SK-N-SH treated with all-trans-retinoic acid at 6 μM for 48 hours (cell line): ENCODE measurements at regions not wholly inside any gene's neighbourhood (a gene's known extent, or its start where the extent isn't known, plus 50 kb on each side); places are given as distances from the start of the nearest gene placed in this dataset.

Experiments
- ATAC-seq: fragments of 200-7000 bp; cut with Tn5 transposase; 3 replicates; pipeline ENCODE4 v1.9.1; 2020; ENCODE audit warnings: mild to moderate bottlenecking, moderate library complexity
- ARNTL ChIP-seq: fragments of 450-650 bp; formaldehyde crosslinking; IDR thresholded peaks from 2 replicates; pipeline ENCODE4 v1.5.0; 2020; ENCODE audit warnings: low read depth, mild to moderate bottlenecking, moderate library complexity, borderline replicate concordance
- BACH2 ChIP-seq: fragments of 250-450 bp; sonication (Bioruptor Pico); IDR thresholded peaks from 2 replicates; pipeline ENCODE4 v1.9.0; 2021; ENCODE audit warnings: mild to moderate bottlenecking, borderline replicate concordance
- CSDC2 ChIP-seq: fragments of 250-450 bp; sonication (Bioruptor Pico); IDR thresholded peaks from 2 replicates; pipeline ENCODE4 v1.5.0; 2020; ENCODE audit warnings: mild to moderate bottlenecking, moderate library complexity
- ESRRG ChIP-seq: fragments of 250-450 bp; sonication (Bioruptor Pico); IDR thresholded peaks from 2 replicates; pipeline ENCODE4 v1.6.1; 2021; ENCODE audit warnings: mild to moderate bottlenecking
- GLIS3 ChIP-seq: fragments of 250-450 bp; sonication (Bioruptor Pico); IDR thresholded peaks from 2 replicates; pipeline ENCODE4 v1.5.0; 2020; ENCODE audit warnings: mild to moderate bottlenecking, moderate library complexity
- ISL1 ChIP-seq: fragments of 250-450 bp; sonication (Bioruptor Pico); IDR thresholded peaks from 2 replicates; pipeline ENCODE4 v2.1.2; 2022; ENCODE audit warnings: mild to moderate bottlenecking, moderate library complexity
- OSR1 ChIP-seq: fragments of 250-450 bp; sonication (Bioruptor Pico); IDR thresholded peaks from 2 replicates; pipeline ENCODE4 v1.8.0; 2022; ENCODE audit warnings: moderate library complexity, mild to moderate bottlenecking, inconsistent platforms
- PPARA ChIP-seq: fragments of 250-450 bp; sonication (Bioruptor Pico); IDR thresholded peaks from 2 replicates; pipeline ENCODE4 v1.5.0; 2020; ENCODE audit warnings: mild to moderate bottlenecking, borderline replicate concordance
- RARB ChIP-seq: fragments of 250-450 bp; sonication (Bioruptor Pico); IDR thresholded peaks from 2 replicates; pipeline ENCODE4 v1.8.0; 2021; ENCODE audit warnings: mild to moderate bottlenecking, moderate library complexity
- SNAI2 ChIP-seq: fragments of 250-450 bp; sonication (Bioruptor Pico); IDR thresholded peaks from 2 replicates; pipeline ENCODE4 v1.5.0; 2020; ENCODE audit warnings: mild to moderate bottlenecking, moderate library complexity
- TCF4 ChIP-seq: fragments of 250-450 bp; sonication (Bioruptor Pico); IDR thresholded peaks from 2 replicates; pipeline ENCODE4 v1.8.0; 2021; ENCODE audit warnings: mild to moderate bottlenecking, moderate library complexity, borderline replicate concordance
- TOX ChIP-seq: fragments of 250-450 bp; sonication (Bioruptor Pico); IDR thresholded peaks from 2 replicates; pipeline ENCODE4 v1.8.0; 2021; ENCODE audit warnings: mild to moderate bottlenecking, moderate library complexity, borderline replicate concordance
- ZC3H10 ChIP-seq: fragments of 250-450 bp; sonication (Bioruptor Pico); IDR thresholded peaks from 2 replicates; pipeline ENCODE4 v1.5.1; 2021; ENCODE audit warnings: mild to moderate bottlenecking, moderate library complexity
- ZFP3 ChIP-seq: fragments of 250-450 bp; sonication (Bioruptor Pico); IDR thresholded peaks from 2 replicates; pipeline ENCODE4 v1.5.0; 2020; ENCODE audit warnings: mild to moderate bottlenecking, moderate library complexity
- ZFP30 ChIP-seq: fragments of 450-650 bp; formaldehyde crosslinking; IDR thresholded peaks from 2 replicates; pipeline ENCODE4 v1.5.0; 2022; ENCODE audit warnings: mild to moderate bottlenecking, moderate library complexity
- ZNF565 ChIP-seq: fragments of 450-650 bp; formaldehyde crosslinking; conservative IDR thresholded peaks from 2 replicates; pipeline ENCODE4 v1.5.0; 2020; ENCODE audit warnings: low read depth, mild to moderate bottlenecking, moderate library complexity
- ZNF70 ChIP-seq: fragments of 450-650 bp; formaldehyde crosslinking; IDR thresholded peaks from 2 replicates; pipeline ENCODE4 v1.5.0; 2020; ENCODE audit warnings: mild to moderate bottlenecking, moderate library complexity
- ZNF8 ChIP-seq: fragments of 450-650 bp; formaldehyde crosslinking; IDR thresholded peaks from 2 replicates; pipeline ENCODE4 v1.5.0; 2020; ENCODE audit warnings: mild to moderate bottlenecking, moderate library complexity
- TF ChIP-seq, protein P1 (sequence below): fragments of 250-450 bp; sonication (Bioruptor Pico); IDR thresholded peaks from 2 replicates; pipeline ENCODE4 v1.5.1; 2021; ENCODE audit warnings: mild to moderate bottlenecking, moderate library complexity
- TF ChIP-seq, protein P2 (sequence below): fragments of 250-450 bp; sonication (Bioruptor Pico); IDR thresholded peaks from 2 replicates; pipeline ENCODE4 v1.5.0; 2020; ENCODE audit warnings: mild to moderate bottlenecking, moderate library complexity
- TF ChIP-seq, protein P3 (sequence below): fragments of 250-450 bp; sonication (Bioruptor Pico); IDR thresholded peaks from 2 replicates; pipeline ENCODE4 v1.8.0; 2020; ENCODE audit warnings: mild to moderate bottlenecking, moderate library complexity, borderline replicate concordance
- TF ChIP-seq, protein P4 (sequence below): fragments of 250-450 bp; sonication (Bioruptor Pico); IDR thresholded peaks from 2 replicates; pipeline ENCODE4 v1.8.0; 2021; ENCODE audit warnings: low read depth, mild to moderate bottlenecking, moderate library complexity, borderline replicate concordance

DNA sequence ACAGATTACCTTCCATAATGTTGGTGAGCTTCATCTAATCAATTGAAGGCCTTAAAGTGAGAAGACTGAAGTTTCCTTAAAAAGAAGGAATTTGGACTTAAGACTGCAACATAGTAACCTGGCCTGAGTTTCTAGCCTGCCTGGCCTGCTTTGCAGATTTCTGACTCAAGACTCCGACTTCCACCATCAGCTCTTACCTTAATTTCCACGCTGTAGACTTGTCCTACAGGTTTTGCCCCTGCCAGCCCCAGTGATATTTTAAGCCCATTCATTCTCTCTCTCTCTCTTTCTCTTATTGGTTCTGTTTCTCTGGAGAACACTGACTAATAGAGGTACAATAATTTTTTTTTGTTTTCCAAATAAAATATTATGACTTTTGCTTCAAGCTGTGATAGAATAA, 862.3 kb upstream of the GHITM start:
- no peak for ATAC-seq
- TF ChIP-seq ZNF8 (no peak), ZNF70 (CRISPR knock-in tag) (no peak), TOX (CRISPR knock-in tag) (no peak), PPARA (no peak), RARB (CRISPR knock-in tag) (no peak), BACH2 (CRISPR knock-in tag) (no peak), ZFP30 (CRISPR knock-in tag) (no peak), ZNF565 (no peak), ISL1 (no peak), ZFP3 (CRISPR knock-in tag) (no peak), TCF4 (CRISPR knock-in tag) (no peak), ZC3H10 (CRISPR knock-in tag) (no peak), CSDC2 (CRISPR knock-in tag) (no peak), ARNTL (no peak), GLIS3 (CRISPR knock-in tag) (no peak), ESRRG (CRISPR knock-in tag) (no peak)
- TF ChIP-seq, protein P1, sequence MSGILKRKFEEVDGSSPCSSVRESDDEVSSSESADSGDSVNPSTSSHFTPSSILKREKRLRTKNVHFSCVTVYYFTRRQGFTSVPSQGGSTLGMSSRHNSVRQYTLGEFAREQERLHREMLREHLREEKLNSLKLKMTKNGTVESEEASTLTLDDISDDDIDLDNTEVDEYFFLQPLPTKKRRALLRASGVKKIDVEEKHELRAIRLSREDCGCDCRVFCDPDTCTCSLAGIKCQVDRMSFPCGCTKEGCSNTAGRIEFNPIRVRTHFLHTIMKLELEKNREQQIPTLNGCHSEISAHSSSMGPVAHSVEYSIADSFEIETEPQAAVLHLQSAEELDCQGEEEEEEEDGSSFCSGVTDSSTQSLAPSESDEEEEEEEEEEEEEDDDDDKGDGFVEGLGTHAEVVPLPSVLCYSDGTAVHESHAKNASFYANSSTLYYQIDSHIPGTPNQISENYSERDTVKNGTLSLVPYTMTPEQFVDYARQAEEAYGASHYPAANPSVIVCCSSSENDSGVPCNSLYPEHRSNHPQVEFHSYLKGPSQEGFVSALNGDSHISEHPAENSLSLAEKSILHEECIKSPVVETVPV (CRISPR knock-in tag) = no peak
- TF ChIP-seq, protein P2, sequence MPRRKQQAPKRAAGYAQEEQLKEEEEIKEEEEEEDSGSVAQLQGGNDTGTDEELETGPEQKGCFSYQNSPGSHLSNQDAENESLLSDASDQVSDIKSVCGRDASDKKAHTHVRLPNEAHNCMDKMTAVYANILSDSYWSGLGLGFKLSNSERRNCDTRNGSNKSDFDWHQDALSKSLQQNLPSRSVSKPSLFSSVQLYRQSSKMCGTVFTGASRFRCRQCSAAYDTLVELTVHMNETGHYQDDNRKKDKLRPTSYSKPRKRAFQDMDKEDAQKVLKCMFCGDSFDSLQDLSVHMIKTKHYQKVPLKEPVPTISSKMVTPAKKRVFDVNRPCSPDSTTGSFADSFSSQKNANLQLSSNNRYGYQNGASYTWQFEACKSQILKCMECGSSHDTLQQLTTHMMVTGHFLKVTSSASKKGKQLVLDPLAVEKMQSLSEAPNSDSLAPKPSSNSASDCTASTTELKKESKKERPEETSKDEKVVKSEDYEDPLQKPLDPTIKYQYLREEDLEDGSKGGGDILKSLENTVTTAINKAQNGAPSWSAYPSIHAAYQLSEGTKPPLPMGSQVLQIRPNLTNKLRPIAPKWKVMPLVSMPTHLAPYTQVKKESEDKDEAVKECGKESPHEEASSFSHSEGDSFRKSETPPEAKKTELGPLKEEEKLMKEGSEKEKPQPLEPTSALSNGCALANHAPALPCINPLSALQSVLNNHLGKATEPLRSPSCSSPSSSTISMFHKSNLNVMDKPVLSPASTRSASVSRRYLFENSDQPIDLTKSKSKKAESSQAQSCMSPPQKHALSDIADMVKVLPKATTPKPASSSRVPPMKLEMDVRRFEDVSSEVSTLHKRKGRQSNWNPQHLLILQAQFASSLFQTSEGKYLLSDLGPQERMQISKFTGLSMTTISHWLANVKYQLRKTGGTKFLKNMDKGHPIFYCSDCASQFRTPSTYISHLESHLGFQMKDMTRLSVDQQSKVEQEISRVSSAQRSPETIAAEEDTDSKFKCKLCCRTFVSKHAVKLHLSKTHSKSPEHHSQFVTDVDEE = no peak
- TF ChIP-seq, protein P3, sequence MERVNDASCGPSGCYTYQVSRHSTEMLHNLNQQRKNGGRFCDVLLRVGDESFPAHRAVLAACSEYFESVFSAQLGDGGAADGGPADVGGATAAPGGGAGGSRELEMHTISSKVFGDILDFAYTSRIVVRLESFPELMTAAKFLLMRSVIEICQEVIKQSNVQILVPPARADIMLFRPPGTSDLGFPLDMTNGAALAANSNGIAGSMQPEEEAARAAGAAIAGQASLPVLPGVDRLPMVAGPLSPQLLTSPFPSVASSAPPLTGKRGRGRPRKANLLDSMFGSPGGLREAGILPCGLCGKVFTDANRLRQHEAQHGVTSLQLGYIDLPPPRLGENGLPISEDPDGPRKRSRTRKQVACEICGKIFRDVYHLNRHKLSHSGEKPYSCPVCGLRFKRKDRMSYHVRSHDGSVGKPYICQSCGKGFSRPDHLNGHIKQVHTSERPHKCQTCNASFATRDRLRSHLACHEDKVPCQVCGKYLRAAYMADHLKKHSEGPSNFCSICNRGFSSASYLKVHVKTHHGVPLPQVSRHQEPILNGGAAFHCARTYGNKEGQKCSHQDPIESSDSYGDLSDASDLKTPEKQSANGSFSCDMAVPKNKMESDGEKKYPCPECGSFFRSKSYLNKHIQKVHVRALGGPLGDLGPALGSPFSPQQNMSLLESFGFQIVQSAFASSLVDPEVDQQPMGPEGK = no peak
- TF ChIP-seq, protein P4, sequence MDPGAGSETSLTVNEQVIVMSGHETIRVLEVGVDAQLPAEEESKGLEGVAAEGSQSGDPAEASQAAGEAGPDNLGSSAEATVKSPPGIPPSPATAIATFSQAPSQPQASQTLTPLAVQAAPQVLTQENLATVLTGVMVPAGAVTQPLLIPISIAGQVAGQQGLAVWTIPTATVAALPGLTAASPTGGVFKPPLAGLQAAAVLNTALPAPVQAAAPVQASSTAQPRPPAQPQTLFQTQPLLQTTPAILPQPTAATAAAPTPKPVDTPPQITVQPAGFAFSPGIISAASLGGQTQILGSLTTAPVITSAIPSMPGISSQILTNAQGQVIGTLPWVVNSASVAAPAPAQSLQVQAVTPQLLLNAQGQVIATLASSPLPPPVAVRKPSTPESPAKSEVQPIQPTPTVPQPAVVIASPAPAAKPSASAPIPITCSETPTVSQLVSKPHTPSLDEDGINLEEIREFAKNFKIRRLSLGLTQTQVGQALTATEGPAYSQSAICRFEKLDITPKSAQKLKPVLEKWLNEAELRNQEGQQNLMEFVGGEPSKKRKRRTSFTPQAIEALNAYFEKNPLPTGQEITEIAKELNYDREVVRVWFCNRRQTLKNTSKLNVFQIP (CRISPR knock-in tag) = no peak

DNA sequence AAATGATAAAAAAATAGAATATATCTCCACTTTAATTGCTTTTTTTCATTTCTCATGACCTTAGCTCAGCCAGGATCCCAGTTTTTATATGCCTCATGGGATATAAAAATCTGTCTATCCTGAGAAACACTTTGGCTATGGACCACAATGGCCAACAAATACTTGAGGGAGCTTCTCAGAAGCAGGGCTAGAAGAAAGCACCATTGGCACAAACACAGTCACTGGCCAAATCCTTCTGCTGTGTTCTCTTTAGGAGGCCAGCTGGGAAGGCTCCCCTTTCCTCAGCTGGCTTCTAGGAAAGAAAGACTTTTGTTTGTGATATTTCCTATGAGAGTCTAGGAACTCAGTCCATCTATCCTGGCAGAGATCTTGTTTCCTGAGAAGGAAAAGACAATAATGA, 856.2 kb upstream of the GHITM start:
- no peak for ATAC-seq
- TF ChIP-seq GLIS3 (CRISPR knock-in tag) = no peak
- TF ChIP-seq, protein P2 = no peak

DNA sequence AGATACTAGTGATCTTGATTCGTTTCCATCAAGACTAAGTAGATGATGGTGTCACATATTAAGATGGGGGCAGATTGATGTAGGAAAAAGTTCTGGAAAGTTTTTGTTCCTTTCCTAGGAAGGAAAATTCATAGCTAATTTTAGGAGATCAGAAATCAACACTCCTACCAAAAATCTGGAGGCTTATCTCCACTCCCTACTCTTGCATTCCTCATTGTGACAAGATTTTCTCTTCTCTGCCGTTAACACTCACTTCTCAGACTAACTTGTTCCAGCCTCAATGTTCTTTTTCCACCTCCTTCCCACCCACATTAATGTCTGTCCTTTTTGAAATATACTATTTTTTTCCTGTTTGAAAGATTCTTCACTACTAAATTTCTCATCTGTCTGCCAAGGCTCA, 851.9 kb upstream of the GHITM start:
- ATAC-seq = no peak
- TF ChIP-seq ZFP3 (CRISPR knock-in tag) (no peak), SNAI2 (CRISPR knock-in tag) (no peak), TOX (CRISPR knock-in tag) (no peak), ISL1 (no peak), CSDC2 (CRISPR knock-in tag) (no peak), ESRRG (CRISPR knock-in tag) (no peak), GLIS3 (CRISPR knock-in tag) (no peak), ZNF70 (CRISPR knock-in tag) (no peak), OSR1 (CRISPR knock-in tag) (no peak), BACH2 (CRISPR knock-in tag) (no peak), ZNF8 (no peak)
- TF ChIP-seq, protein P3 = no peak
- TF ChIP-seq, protein P2 = no peak
